NCI-H1092 treated with DMSO at 0.1 percent for 48 hours (cell line): ENCODE measurements at regions not wholly inside any gene's neighbourhood (a gene's known extent, or its start where the extent isn't known, plus 50 kb on each side); places are given as distances from the start of the nearest gene placed in this dataset.

Experiments
- DNase-seq: peaks from one replicate; lab custom pipeline; 2025; lab: John Stamatoyannopoulos, UW

DNA sequence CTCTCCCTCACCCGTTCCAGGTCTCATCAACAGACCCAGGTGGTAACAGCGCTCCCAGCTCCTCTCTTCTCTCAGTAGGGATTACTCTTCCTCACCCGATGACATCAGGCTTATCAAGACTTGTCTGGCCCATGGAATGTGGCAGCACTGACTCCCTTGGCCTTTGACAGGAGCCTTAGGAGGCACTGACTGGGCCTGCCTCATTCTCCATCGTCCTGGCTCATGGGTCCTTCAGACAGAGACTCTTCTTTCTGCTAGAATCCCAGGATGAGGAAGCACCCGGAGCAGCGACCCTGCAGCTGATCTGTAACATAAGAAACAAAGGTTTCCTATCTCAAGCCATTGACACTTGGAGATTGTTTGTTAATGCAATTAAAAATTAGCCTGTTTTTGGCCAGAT is 1063.6 kb downstream of the TBC1D22A start:
- no peak for DNase-seq

DNA sequence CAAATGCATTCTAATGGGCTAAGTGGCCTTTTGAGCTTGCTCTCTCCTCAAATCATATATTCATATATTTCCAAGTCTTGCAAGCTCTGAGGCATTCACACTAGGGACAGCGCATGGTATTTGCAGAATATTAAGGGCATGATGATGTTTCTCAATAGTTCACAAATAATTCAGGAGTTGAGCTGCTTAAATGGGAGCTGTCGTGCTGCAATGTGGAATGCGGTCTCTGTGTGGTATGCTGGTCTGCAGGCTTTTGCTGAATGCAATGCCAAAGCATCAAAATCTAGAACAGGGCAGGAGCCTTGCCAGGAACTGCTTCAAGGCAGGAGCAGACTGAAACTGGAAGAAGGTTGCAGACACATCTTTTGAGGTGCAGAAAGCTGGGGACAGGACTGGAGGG is 1060.0 kb downstream of the TBC1D22A start:
- DNase-seq = no peak

DNA sequence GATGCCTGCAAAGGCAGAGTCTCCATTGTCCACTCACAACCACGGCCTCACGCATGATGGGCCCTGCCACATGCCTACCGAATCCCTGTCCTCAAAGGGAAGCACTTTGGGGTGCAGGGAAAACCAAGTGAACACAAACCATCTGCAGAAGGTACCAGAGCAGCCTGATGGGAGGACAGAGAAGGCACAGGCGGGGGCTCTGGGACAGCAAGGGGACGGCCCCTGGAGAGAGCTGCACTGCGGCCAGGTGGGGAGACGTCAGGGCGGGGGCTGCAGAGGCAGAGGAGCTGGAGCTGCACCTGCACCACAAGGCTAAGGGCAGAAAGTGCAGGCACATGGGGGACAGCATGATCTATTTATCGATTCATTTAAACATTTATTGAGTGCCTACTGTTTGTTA is 1056.0 kb downstream of the TBC1D22A start:
- DNase-seq = no peak

DNA sequence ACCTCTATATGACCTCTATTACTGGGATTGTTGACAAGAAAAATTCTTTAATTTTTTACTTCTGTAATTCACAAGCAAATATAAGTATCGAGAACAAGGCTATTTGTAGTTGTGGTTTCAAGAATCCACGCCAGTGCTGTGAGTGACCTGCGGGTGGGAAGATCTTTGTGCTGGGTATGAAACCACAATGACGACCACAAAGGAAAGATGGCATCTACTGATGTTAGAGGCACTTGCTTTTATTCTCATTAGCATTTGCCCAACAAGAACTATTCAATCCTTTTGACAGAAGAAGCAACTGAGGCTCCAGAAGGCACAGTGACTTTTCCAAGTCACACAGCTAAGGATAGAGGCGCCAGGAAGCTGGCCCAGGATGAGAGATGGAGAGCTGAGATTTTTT is 1054.9 kb downstream of the TBC1D22A start:
- DNase-seq = no peak

- no peak for DNase-seq
Measured at GRCh38 chr22:47816863-47817210, 1054.4 kb downstream of the TBC1D22A start.

DNA sequence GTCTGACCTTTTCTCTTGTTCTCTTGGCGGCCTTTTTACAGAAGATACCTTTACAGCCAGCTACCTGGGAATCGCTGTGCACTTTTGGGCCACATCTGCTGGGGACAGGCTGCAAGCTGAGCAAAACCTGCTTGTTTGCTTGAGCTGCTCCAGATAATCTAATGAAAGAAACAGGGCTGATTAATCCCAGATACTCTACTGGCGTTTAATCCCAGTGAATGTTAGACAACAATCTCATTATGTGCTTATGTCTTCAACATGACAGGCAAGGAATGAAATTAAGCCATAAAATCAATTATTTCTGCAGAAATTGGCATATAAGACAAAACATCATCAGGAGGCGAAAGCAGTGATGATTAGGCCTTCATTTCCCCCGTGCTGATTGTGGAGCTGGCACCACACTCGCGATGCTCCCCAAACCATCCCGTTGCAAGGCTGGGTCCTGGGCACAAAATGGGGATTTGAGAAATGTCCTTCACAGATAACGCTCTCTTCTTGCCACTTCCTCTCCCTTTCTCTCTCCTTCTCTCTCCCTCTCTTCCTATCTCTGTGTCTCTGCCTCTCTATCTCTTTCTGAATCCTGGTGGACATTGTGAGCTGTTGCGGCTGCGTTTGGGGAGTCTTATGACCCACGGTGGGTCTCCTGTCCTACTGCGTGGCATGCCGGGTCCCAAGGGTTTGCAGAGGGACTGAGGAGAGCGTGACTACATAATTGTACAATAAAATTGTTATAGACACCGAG is 1053.8 kb downstream of the TBC1D22A start:
- DNase-seq = no peak

DNA sequence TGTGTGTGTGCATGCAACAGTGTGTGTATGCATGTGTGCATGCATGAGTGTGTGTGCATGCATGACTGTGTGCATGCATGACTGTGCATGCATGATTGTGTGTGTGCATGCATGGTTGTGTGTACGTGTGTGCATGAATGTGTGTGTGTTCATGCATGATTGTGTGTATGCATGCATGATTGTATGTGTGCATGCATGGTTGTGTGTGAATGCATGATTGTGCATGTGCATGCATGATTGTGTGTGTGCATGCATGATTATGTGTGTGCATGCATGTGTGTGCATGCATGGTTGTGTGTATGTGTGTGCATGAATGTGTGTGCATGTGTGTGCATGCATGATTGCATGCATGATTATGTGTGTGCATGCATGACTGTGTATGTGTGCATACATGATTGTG is 1052.0 kb downstream of the TBC1D22A start:
- DNase-seq = no peak

DNA sequence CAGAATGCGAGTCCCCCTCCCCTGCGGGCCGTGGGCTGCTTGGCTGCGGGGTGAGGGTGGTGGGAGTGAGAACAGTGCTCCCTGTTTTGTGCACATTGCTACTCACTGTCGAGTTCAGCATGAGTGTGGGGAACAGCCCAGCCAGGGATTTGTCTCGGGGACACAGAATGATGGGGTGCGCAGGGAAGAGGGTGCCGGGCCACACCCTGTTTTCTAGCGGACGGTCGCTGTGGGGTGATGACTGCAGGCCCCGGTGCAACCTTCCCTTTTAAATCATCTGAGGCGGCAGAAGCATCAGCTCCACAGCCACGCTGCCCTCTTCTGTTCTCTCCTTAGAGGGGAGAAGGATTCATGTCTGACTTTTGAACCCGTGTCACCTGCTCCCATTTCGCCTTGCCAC is 1051.2 kb downstream of the TBC1D22A start:
- no peak for DNase-seq

DNA sequence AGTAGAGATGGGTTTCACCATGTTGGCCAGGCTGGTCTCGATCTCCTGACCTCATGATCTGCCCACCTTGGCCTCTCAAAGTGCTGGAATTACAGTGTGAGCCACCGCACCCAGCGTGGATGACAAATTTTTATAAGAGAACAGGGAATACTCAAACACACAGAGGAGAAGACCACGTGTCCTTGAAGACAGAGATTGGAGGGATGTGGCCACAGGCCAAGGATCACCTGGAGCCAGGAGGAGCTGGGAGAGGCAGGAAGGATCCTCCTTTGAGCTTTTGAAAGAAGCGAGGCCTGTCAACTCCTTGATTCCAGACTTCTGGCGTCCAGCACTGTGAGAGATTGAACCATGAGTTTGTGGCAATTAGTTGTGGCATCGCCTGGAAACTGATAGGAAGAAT is 1049.5 kb downstream of the TBC1D22A start:
- DNase-seq = no peak

GRCh38 chr22:47810505-47811500 is 1048.4 kb downstream of the TBC1D22A start:
- DNase-seq = no peak

DNA sequence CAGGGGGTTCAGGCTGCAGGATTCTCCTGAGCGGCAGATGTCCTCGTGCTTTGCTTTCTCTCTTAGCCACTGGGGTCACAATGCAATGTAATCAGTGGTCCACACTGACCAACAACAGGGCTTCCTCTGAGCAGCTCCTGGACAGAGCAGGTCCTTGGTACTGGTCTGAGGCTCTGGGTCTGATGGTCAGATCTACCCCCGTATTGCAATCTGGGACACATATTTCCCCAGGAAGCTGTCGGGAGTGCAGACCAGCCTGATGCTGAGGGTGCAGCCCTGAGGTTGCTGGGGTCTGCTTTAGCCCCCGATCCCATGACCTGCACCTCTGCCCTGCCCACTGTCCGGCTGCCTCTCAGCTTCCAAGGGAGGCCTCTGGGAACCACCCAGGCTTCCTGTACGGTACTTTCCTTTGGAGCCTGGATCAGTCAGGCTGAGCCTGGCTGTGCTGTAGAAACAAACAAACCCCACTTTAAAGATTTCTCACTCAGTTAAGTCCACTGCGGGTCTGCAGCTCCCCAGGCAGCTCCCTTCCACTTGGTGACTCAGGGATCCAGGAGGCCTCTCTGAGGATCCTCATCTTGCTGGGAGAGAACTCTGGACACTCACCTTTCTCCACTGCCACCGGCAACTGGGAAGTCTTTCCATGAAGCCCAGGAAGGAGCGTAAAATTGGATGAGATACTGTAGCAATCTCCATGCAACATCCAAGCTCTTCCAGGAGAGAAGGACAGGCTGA is 1046.6 kb downstream of the TBC1D22A start:
- DNase-seq = no peak

DNA sequence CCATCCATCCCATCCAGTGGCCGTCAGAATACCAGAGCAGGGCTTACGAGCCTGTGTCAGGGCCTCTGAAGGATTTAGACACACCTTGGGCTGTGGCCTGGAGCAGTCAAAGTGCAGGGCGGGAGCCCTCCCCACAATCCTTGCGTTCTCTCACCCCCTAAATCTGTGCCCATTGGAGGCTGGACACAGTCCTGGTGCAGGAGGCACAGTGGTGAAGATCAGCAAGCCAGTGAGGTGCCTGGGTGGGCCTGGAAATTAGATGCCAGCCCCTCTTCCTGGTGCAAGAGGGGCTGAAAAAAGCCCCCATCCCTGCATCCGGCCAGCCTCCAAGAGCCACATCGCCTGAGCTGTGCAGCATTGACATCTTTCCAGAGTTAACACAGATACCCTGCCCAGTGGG is 1045.8 kb downstream of the TBC1D22A start:
- DNase-seq = no peak

DNA sequence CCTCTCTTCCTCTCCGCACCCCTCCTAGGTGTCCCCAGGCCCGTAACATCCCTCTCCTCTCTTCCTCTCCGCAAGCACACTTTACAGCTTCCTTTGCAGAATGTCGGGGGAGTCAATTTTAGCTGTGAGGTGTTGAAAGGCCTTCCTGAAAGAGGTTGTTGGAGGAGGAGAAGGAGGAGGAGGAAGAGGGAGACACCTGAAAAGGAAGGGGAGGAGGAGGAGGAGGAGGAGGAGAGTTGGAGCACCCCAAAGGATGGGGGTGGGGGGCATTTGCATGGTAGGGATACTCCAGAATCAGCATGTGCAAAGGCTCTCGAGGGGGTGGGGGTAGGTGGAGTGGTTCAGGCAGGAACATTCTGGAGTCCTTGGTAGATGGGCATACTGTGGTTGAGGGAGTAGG is 1045.1 kb downstream of the TBC1D22A start:
- DNase-seq = no peak

- no peak for DNase-seq
Measured at GRCh38 chr22:47806894-47807293, 1044.4 kb downstream of the TBC1D22A start.

- DNase-seq = no peak
Measured at GRCh38 chr22:47805394-47805935, 1043.0 kb downstream of the TBC1D22A start.

GRCh38 chr22:47804281-47804680 is 1041.8 kb downstream of the TBC1D22A start:
- no peak for DNase-seq

- no peak for DNase-seq
Measured at GRCh38 chr22:47802421-47802820, 1040.0 kb downstream of the TBC1D22A start.

GRCh38 chr22:47801541-47802245 is 1039.2 kb downstream of the TBC1D22A start:
- no peak for DNase-seq

DNA sequence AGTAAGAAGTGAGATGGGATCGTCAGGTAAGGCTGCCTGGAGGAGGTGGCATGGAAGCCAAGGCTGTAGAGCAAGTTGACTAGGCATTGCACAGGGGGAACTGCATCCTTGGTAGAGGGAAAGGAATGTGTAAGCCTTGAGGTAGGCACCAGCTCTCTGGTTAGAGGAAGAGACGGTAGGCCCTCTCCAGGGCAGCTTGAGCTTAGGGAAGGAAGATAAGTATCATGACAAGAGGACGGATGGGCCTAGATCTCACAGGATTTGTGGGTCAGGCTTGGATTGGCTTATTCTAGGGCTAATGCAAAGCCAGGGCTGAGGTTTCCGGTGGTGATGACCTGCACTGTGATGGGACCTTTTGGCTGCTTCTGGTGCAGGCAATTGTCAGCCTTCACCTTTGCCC is 1035.8 kb downstream of the TBC1D22A start:
- no peak for DNase-seq

GRCh38 chr22:47797342-47797945 is 1035.0 kb downstream of the TBC1D22A start:
- DNase-seq = no peak
